GM23338 (cell line): ENCODE measurements at regions not wholly inside any gene's neighbourhood (a gene's known extent, or its start where the extent isn't known, plus 50 kb on each side); places are given as distances from the start of the nearest gene placed in this dataset.

Experiments
- ATAC-seq: fragments of 200-7000 bp; cut with Tn5 transposase; 3 replicates; pipeline ENCODE4 v1.9.1; 2020
- DNase-seq: peaks from one replicate; pipeline ENCODE4 v3.0.0-alpha.2; 2015; ENCODE audit warnings: low spot score
- H2AFZ ChIP-seq: fragments of 200-600 bp; sonication (generic); 2 replicates; pipeline ENCODE4 v1.8.0; 2016; ENCODE audit warnings: antibody characterized with exemption, mild to moderate bottlenecking, moderate library complexity
- H3F3A ChIP-seq: fragments of 200-600 bp; sonication (generic); replicated peaks from 2 replicates; pipeline ENCODE4 v1.8.0; 2017; ENCODE audit warnings: antibody characterized with exemption, mixed run types, low read depth
- H3K27ac ChIP-seq: fragments of 200-600 bp; sonication (generic); 2 replicates; pipeline ENCODE4 v1.6.1; 2016; ENCODE audit warnings: low read depth
- H3K27me3 ChIP-seq: fragments of 200-600 bp; sonication (generic); 2 replicates; pipeline ENCODE4 v1.8.0; 2016; ENCODE audit warnings: mild to moderate bottlenecking, mixed run types, moderate library complexity; ENCODE audit not compliant: insufficient read depth
- H3K36me3 ChIP-seq: fragments of 200-600 bp; sonication (generic); 2 replicates; pipeline ENCODE4 v1.8.0; 2016; ENCODE audit warnings: mild to moderate bottlenecking; ENCODE audit not compliant: insufficient read depth
- H3K4me1 ChIP-seq: fragments of 200-600 bp; sonication (generic); 2 replicates; pipeline ENCODE4 v1.8.0; 2016; ENCODE audit warnings: mild to moderate bottlenecking, moderate library complexity; ENCODE audit not compliant: insufficient read depth
- H3K4me2 ChIP-seq: fragments of 200-600 bp; sonication (generic); 2 replicates; pipeline ENCODE4 v1.7.1; 2017; ENCODE audit warnings: mixed run types
- H3K4me3 ChIP-seq: fragments of 200-600 bp; sonication (generic); 2 replicates; pipeline ENCODE4 v1.6.1; 2016; ENCODE audit warnings: mixed run types
- H3K79me2 ChIP-seq: fragments of 200-600 bp; sonication (generic); replicated peaks from 2 replicates; pipeline ENCODE4 v1.8.0; 2017; ENCODE audit warnings: mild to moderate bottlenecking; ENCODE audit not compliant: insufficient read depth
- H3K9me2 ChIP-seq: fragments of 200-600 bp; sonication (generic); 2 replicates; pipeline ENCODE4 v1.8.0; 2017; ENCODE audit not compliant: insufficient read depth
- H4K20me1 ChIP-seq: fragments of 200-600 bp; sonication (generic); replicated peaks from 2 replicates; pipeline ENCODE4 v1.8.0; 2017; ENCODE audit warnings: mild to moderate bottlenecking; ENCODE audit not compliant: insufficient read depth
- H3K27ac Mint-ChIP-seq: 2 replicates; pipeline ENCODE4 v1.8.0; 2020; ENCODE audit warnings: inconsistent platforms, mild to moderate bottlenecking, moderate library complexity, mixed read lengths
- H3K27me3 Mint-ChIP-seq: 3 replicates; pipeline ENCODE4 v1.8.0; 2022; ENCODE audit warnings: low read depth, mild to moderate bottlenecking, moderate library complexity, mixed read lengths, inconsistent platforms; ENCODE audit not compliant: insufficient read depth, poor library complexity
- H3K36me3 Mint-ChIP-seq: 3 replicates; pipeline ENCODE4 v1.8.0; 2021; ENCODE audit warnings: low read depth, mild to moderate bottlenecking, inconsistent platforms, moderate library complexity, mixed read lengths
- H3K4me1 Mint-ChIP-seq: 3 replicates; pipeline ENCODE4 v1.8.0; 2020; ENCODE audit warnings: mild to moderate bottlenecking, inconsistent platforms, mixed read lengths
- H3K4me3 Mint-ChIP-seq: 3 replicates; pipeline ENCODE4 v1.8.0; 2021; ENCODE audit warnings: moderate library complexity, mild to moderate bottlenecking, inconsistent platforms, mixed read lengths
- H3K9me3 Mint-ChIP-seq: 3 replicates; pipeline ENCODE4 v1.8.0; 2020; ENCODE audit warnings: moderate library complexity, mild to moderate bottlenecking, inconsistent platforms, mixed read lengths
- CREB1 ChIP-seq: fragments of 250-450 bp; sonication (Bioruptor Pico); IDR thresholded peaks from 2 replicates; pipeline ENCODE4 v1.5.0; 2020; ENCODE audit warnings: low read depth, mild to moderate bottlenecking, moderate library complexity
- ETS1 ChIP-seq: IDR thresholded peaks from 2 replicates; pipeline ENCODE4 v1.6.1; 2016; ENCODE audit warnings: antibody characterized with exemption
- EZH2 ChIP-seq: fragments of 200-600 bp; sonication (generic); IDR thresholded peaks from one replicate; pipeline ENCODE4 v1.8.0; 2017; ENCODE audit warnings: antibody characterized with exemption, mild to moderate bottlenecking, low read depth; ENCODE audit not compliant: unreplicated experiment
- EZH2phosphoT487 ChIP-seq: fragments of 200-600 bp; sonication (generic); IDR thresholded peaks from one replicate; pipeline ENCODE4 v1.8.1; 2018; ENCODE audit warnings: antibody characterized with exemption; ENCODE audit not compliant: unreplicated experiment
- JUNB ChIP-seq: IDR thresholded peaks from one replicate; pipeline ENCODE4 v1.6.1; 2016; ENCODE audit warnings: antibody characterized with exemption; ENCODE audit not compliant: unreplicated experiment
- NANOG ChIP-seq: IDR thresholded peaks from 2 replicates; pipeline ENCODE4 v1.6.1; 2016; ENCODE audit warnings: antibody characterized with exemption, borderline replicate concordance
- POLR2AphosphoS5 ChIP-seq: IDR thresholded peaks from 2 replicates; pipeline ENCODE4 v1.6.1; 2016; ENCODE audit warnings: antibody characterized with exemption, low read depth
- REST ChIP-seq: IDR thresholded peaks from one replicate; pipeline ENCODE4 v1.6.1; 2018; ENCODE audit warnings: antibody characterized with exemption; ENCODE audit not compliant: unreplicated experiment
- STAT1 ChIP-seq: IDR thresholded peaks from one replicate; pipeline ENCODE4 v1.6.1; 2016; ENCODE audit warnings: antibody characterized with exemption; ENCODE audit not compliant: unreplicated experiment
- ZNF114 ChIP-seq: fragments of 250-450 bp; sonication (Bioruptor Pico); IDR thresholded peaks from 2 replicates; pipeline ENCODE4 v1.5.0; 2020; ENCODE audit warnings: mild to moderate bottlenecking, moderate library complexity
- ZNF331 ChIP-seq: fragments of 250-450 bp; sonication (Bioruptor Pico); IDR thresholded peaks from 2 replicates; pipeline ENCODE4 v1.5.0; 2020; ENCODE audit warnings: low read depth, mild to moderate bottlenecking, moderate library complexity
- ZNF462 ChIP-seq: fragments of 250-450 bp; sonication (Bioruptor Pico); IDR thresholded peaks from 2 replicates; pipeline ENCODE4 v1.5.0; 2020; ENCODE audit warnings: mild to moderate bottlenecking, moderate library complexity
- TF ChIP-seq, protein P1 (sequence below), 2 experiments: fragments of 200-600 bp in 1 of 2; sonication (generic) in 1 of 2; conservative IDR thresholded peaks; 2 replicates each; pipeline versions ENCODE4 v1.5.1 to v1.6.1; 2016 to 2017; ENCODE audit warnings: antibody characterized with exemption in 2 of 2, low read depth in 2 of 2, mild to moderate bottlenecking in 2 of 2, moderate library complexity in 1 of 2

- peaks cover 5% of the 10 kb centered on the region for H3K36me3 Mint-ChIP-seq
- H4K20me1 ChIP-seq: no peaks in the 10 kb centered on the region
- H3K4me3 Mint-ChIP-seq: no peak overlapping the region
- no peaks in the 10 kb centered on the region for H3K27me3 ChIP-seq
- H3K27me3 Mint-ChIP-seq: peaks cover 17% of the 10 kb centered on the region
- no peak for TF ChIP-seq ZNF462 (CRISPR knock-in tag)
- TF ChIP-seq JUNB: no peak
- TF ChIP-seq POLR2AphosphoS5: no peak
- no peak for TF ChIP-seq EZH2phosphoT487
- TF ChIP-seq ZNF331 (CRISPR knock-in tag): no peak
- no peak for TF ChIP-seq NANOG
- TF ChIP-seq ETS1: no peak
- no peak for TF ChIP-seq ZNF114 (CRISPR knock-in tag)
- no peak for TF ChIP-seq CREB1 (CRISPR knock-in tag)
- no peak for TF ChIP-seq STAT1
- no peak for TF ChIP-seq EZH2
- TF ChIP-seq REST: no peak
- TF ChIP-seq, protein P1, sequence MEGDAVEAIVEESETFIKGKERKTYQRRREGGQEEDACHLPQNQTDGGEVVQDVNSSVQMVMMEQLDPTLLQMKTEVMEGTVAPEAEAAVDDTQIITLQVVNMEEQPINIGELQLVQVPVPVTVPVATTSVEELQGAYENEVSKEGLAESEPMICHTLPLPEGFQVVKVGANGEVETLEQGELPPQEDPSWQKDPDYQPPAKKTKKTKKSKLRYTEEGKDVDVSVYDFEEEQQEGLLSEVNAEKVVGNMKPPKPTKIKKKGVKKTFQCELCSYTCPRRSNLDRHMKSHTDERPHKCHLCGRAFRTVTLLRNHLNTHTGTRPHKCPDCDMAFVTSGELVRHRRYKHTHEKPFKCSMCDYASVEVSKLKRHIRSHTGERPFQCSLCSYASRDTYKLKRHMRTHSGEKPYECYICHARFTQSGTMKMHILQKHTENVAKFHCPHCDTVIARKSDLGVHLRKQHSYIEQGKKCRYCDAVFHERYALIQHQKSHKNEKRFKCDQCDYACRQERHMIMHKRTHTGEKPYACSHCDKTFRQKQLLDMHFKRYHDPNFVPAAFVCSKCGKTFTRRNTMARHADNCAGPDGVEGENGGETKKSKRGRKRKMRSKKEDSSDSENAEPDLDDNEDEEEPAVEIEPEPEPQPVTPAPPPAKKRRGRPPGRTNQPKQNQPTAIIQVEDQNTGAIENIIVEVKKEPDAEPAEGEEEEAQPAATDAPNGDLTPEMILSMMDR (conservative IDR thresholded peaks at IDR 0.05; ENCODE audit: low read depth in 2 of 2): no peak
- H3K36me3 ChIP-seq: no peaks in the 10 kb centered on the region
- DNase-seq (no peak), ATAC-seq (no peak; the same call in 2 of the 3 replicates)
- peak overlapping the region; percentile 80 for H2AFZ ChIP-seq
- no peaks in the 10 kb centered on the region for H3K79me2 ChIP-seq
- peaks cover 12% of the 10 kb centered on the region; the same call in 1 of the 2 replicates for H3F3A ChIP-seq
- H3K27ac ChIP-seq: no peak overlapping the region
- H3K4me3 ChIP-seq: no peak overlapping the region
- H3K9me2 ChIP-seq: no peaks in the 10 kb centered on the region
- peaks cover 7% of the 10 kb centered on the region for H3K9me3 Mint-ChIP-seq
- H3K4me1 ChIP-seq: peaks cover 21% of the 10 kb centered on the region
- peak overlapping the region; percentile 37; the same call in 1 of the 2 replicates for H3K27ac Mint-ChIP-seq
- H3K4me1 Mint-ChIP-seq: peaks cover 42% of the 10 kb centered on the region
- H3K4me2 ChIP-seq: no peak overlapping the region
These were observed 245.5 kb upstream of the PPP2R2D start for GRCh38 chr10:131655101-131655849.
